ENCODE measurements at regions not wholly inside any gene's neighbourhood (a gene's known extent, or its start where the extent isn't known, plus 50 kb on each side); places are given as distances from the start of the nearest gene placed in this dataset.

- WGBS: 90% methylated on average over 4 of the region's 4 CpGs
- DNase-seq (ENCODE audit: low read depth in 6 of 9, low spot score in 9 of 9): peak in 1 of 9 donors; percentile 6
- H3K27me3 ChIP-seq (ENCODE audit: control insufficient read depth in 2 of 2, insufficient read depth in 1 of 2, low read length in 1 of 2): no peaks in the 10 kb centered on the region
- H3K36me3 ChIP-seq (ENCODE audit: control insufficient read depth in 2 of 2, insufficient read depth in 2 of 2, low read length in 1 of 2): no peaks in the 10 kb centered on the region
- H3K4me3 ChIP-seq (ENCODE audit: low read length in 2 of 2): no peak overlapping the region
- no peaks in the 10 kb centered on the region for H3K4me1 ChIP-seq (ENCODE audit: control insufficient read depth in 2 of 2, insufficient read depth in 2 of 2, low read length in 2 of 2)
- no peaks in the 10 kb centered on the region for H3K9me3 ChIP-seq (ENCODE audit: control insufficient read depth in 2 of 2, insufficient read depth in 1 of 2, low read length in 1 of 2)
- no peak overlapping the region for H3K27ac ChIP-seq (ENCODE audit: low read depth in 1 of 2, low read length in 1 of 2)
Observed at GRCh38 chr7:110253093-110253492, 837.8 kb upstream of the LRRN3 start.

- Histone ChIP-seq H3K4me3 (ENCODE audit: low read length in 2 of 2) (no peak overlapping the region), H3K27me3 (ENCODE audit: control insufficient read depth in 2 of 2, insufficient read depth in 1 of 2, low read length in 1 of 2) (no peaks in the 10 kb centered on the region), H3K9me3 (ENCODE audit: control insufficient read depth in 2 of 2, insufficient read depth in 1 of 2, low read length in 1 of 2) (no peaks in the 10 kb centered on the region), H3K4me1 (ENCODE audit: control insufficient read depth in 2 of 2, insufficient read depth in 2 of 2, low read length in 2 of 2) (no peaks in the 10 kb centered on the region), H3K36me3 (ENCODE audit: control insufficient read depth in 2 of 2, insufficient read depth in 2 of 2, low read length in 1 of 2) (no peaks in the 10 kb centered on the region), H3K27ac (ENCODE audit: low read depth in 1 of 2, low read length in 1 of 2) (no peak overlapping the region)
- DNase-seq (ENCODE audit: low read depth in 6 of 9, low spot score in 9 of 9): no peak
- 95% methylated on average over 3 of the region's 3 CpGs for WGBS
Observed at GRCh38 chr7:110257673-110258072, 833.3 kb upstream of the LRRN3 start.

GRCh38 chr7:110262251-110262650, 828.7 kb upstream of the LRRN3 start:
- WGBS: 91% methylated on average over 2 of the region's 2 CpGs
- DNase-seq (ENCODE audit: low read depth in 6 of 9, low spot score in 9 of 9): no peak
- no peak overlapping the region for H3K4me3 ChIP-seq (ENCODE audit: low read length in 2 of 2)
- no peaks in the 10 kb centered on the region for H3K9me3 ChIP-seq (ENCODE audit: control insufficient read depth in 2 of 2, insufficient read depth in 1 of 2, low read length in 1 of 2)
- H3K27ac ChIP-seq (ENCODE audit: low read depth in 1 of 2, low read length in 1 of 2): no peak overlapping the region
- H3K36me3 ChIP-seq (ENCODE audit: control insufficient read depth in 2 of 2, insufficient read depth in 2 of 2, low read length in 1 of 2): no peaks in the 10 kb centered on the region
- no peaks in the 10 kb centered on the region for H3K4me1 ChIP-seq (ENCODE audit: control insufficient read depth in 2 of 2, insufficient read depth in 2 of 2, low read length in 2 of 2)
- H3K27me3 ChIP-seq (ENCODE audit: control insufficient read depth in 2 of 2, insufficient read depth in 1 of 2, low read length in 1 of 2): no peaks in the 10 kb centered on the region

GRCh38 chr7:110264288-110264687, 826.6 kb upstream of the LRRN3 start:
- 90% methylated on average over 5 of the region's 5 CpGs for WGBS
- DNase-seq (ENCODE audit: low read depth in 6 of 9, low spot score in 9 of 9): no peak

GRCh38 chr7:110281362-110281761, 809.6 kb upstream of the LRRN3 start:
- no peaks in the 10 kb centered on the region for H3K9me3 ChIP-seq (ENCODE audit: control insufficient read depth in 2 of 2, insufficient read depth in 1 of 2, low read length in 1 of 2)
- H3K36me3 ChIP-seq (ENCODE audit: control insufficient read depth in 2 of 2, insufficient read depth in 2 of 2, low read length in 1 of 2): no peaks in the 10 kb centered on the region
- H3K4me1 ChIP-seq (ENCODE audit: control insufficient read depth in 2 of 2, insufficient read depth in 2 of 2, low read length in 2 of 2): no peaks in the 10 kb centered on the region
- DNase-seq (ENCODE audit: low read depth in 6 of 9, low spot score in 9 of 9): no peak
- no peak overlapping the region for H3K27ac ChIP-seq (ENCODE audit: low read depth in 1 of 2, low read length in 1 of 2)
- H3K4me3 ChIP-seq (ENCODE audit: low read length in 2 of 2): no peak overlapping the region
- WGBS: 84% methylated on average over 4 of the region's 4 CpGs
- no peaks in the 10 kb centered on the region for H3K27me3 ChIP-seq (ENCODE audit: control insufficient read depth in 2 of 2, insufficient read depth in 1 of 2, low read length in 1 of 2)

More at GRCh38 chr7:110264288-110264687, 826.6 kb upstream of the LRRN3 start:
- Histone ChIP-seq H3K4me1 (ENCODE audit: control insufficient read depth in 2 of 2, insufficient read depth in 2 of 2, low read length in 2 of 2) (no peaks in the 10 kb centered on the region), H3K27ac (ENCODE audit: low read depth in 1 of 2, low read length in 1 of 2) (no peak overlapping the region), H3K9me3 (ENCODE audit: control insufficient read depth in 2 of 2, insufficient read depth in 1 of 2, low read length in 1 of 2) (no peaks in the 10 kb centered on the region), H3K4me3 (ENCODE audit: low read length in 2 of 2) (no peak overlapping the region), H3K27me3 (ENCODE audit: control insufficient read depth in 2 of 2, insufficient read depth in 1 of 2, low read length in 1 of 2) (no peaks in the 10 kb centered on the region), H3K36me3 (ENCODE audit: control insufficient read depth in 2 of 2, insufficient read depth in 2 of 2, low read length in 1 of 2) (no peaks in the 10 kb centered on the region)

- peak in 1 of 9 donors; percentile 2 for DNase-seq (ENCODE audit: low read depth in 6 of 9, low spot score in 9 of 9)
Observed at GRCh38 chr7:110283056-110283455, 807.9 kb upstream of the LRRN3 start.

GRCh38 chr7:110291430-110291829, 799.5 kb upstream of the LRRN3 start:
- no peaks in the 10 kb centered on the region for H3K36me3 ChIP-seq (ENCODE audit: control insufficient read depth in 2 of 2, insufficient read depth in 2 of 2, low read length in 1 of 2)
- 92% methylated on average over 2 of the region's 2 CpGs for WGBS
- DNase-seq (ENCODE audit: low read depth in 6 of 9, low spot score in 9 of 9): no peak

More at GRCh38 chr7:110283056-110283455, 807.9 kb upstream of the LRRN3 start:
- Histone ChIP-seq H3K27ac (ENCODE audit: low read depth in 1 of 2, low read length in 1 of 2) (no peak overlapping the region), H3K9me3 (ENCODE audit: control insufficient read depth in 2 of 2, insufficient read depth in 1 of 2, low read length in 1 of 2) (no peaks in the 10 kb centered on the region), H3K36me3 (ENCODE audit: control insufficient read depth in 2 of 2, insufficient read depth in 2 of 2, low read length in 1 of 2) (no peaks in the 10 kb centered on the region), H3K4me1 (ENCODE audit: control insufficient read depth in 2 of 2, insufficient read depth in 2 of 2, low read length in 2 of 2) (no peaks in the 10 kb centered on the region), H3K4me3 (ENCODE audit: low read length in 2 of 2) (no peak overlapping the region), H3K27me3 (ENCODE audit: control insufficient read depth in 2 of 2, insufficient read depth in 1 of 2, low read length in 1 of 2) (no peaks in the 10 kb centered on the region)
- 78% methylated on average over 2 of the region's 2 CpGs for WGBS

GRCh38 chr7:110296321-110296720, 794.6 kb upstream of the LRRN3 start:
- H3K9me3 ChIP-seq (ENCODE audit: control insufficient read depth in 2 of 2, insufficient read depth in 1 of 2, low read length in 1 of 2): no peaks in the 10 kb centered on the region
- no peaks in the 10 kb centered on the region for H3K4me1 ChIP-seq (ENCODE audit: control insufficient read depth in 2 of 2, insufficient read depth in 2 of 2, low read length in 2 of 2)
- H3K27ac ChIP-seq (ENCODE audit: low read depth in 1 of 2, low read length in 1 of 2): no peak overlapping the region
- no peaks in the 10 kb centered on the region for H3K36me3 ChIP-seq (ENCODE audit: control insufficient read depth in 2 of 2, insufficient read depth in 2 of 2, low read length in 1 of 2)
- H3K27me3 ChIP-seq (ENCODE audit: control insufficient read depth in 2 of 2, insufficient read depth in 1 of 2, low read length in 1 of 2): no peaks in the 10 kb centered on the region
- 88% methylated on average over 1 of the region's 1 CpG for WGBS
- no peak for DNase-seq (ENCODE audit: low read depth in 6 of 9, low spot score in 9 of 9)
- H3K4me3 ChIP-seq (ENCODE audit: low read length in 2 of 2): no peak overlapping the region

More at GRCh38 chr7:110291430-110291829, 799.5 kb upstream of the LRRN3 start:
- Histone ChIP-seq H3K27me3 (ENCODE audit: control insufficient read depth in 2 of 2, insufficient read depth in 1 of 2, low read length in 1 of 2) (no peaks in the 10 kb centered on the region), H3K9me3 (ENCODE audit: control insufficient read depth in 2 of 2, insufficient read depth in 1 of 2, low read length in 1 of 2) (no peaks in the 10 kb centered on the region), H3K4me3 (ENCODE audit: low read length in 2 of 2) (no peak overlapping the region), H3K27ac (ENCODE audit: low read depth in 1 of 2, low read length in 1 of 2) (no peak overlapping the region), H3K4me1 (ENCODE audit: control insufficient read depth in 2 of 2, insufficient read depth in 2 of 2, low read length in 2 of 2) (no peaks in the 10 kb centered on the region)

GRCh38 chr7:110307776-110308175, 783.2 kb upstream of the LRRN3 start:
- H3K27me3 ChIP-seq (ENCODE audit: control insufficient read depth in 2 of 2, insufficient read depth in 1 of 2, low read length in 1 of 2): no peaks in the 10 kb centered on the region
- H3K4me1 ChIP-seq (ENCODE audit: control insufficient read depth in 2 of 2, insufficient read depth in 2 of 2, low read length in 2 of 2): no peaks in the 10 kb centered on the region
- H3K4me3 ChIP-seq (ENCODE audit: low read length in 2 of 2): no peak overlapping the region
- DNase-seq (ENCODE audit: low read depth in 6 of 9, low spot score in 9 of 9): no peak
- no peaks in the 10 kb centered on the region for H3K36me3 ChIP-seq (ENCODE audit: control insufficient read depth in 2 of 2, insufficient read depth in 2 of 2, low read length in 1 of 2)
- no peak overlapping the region for H3K27ac ChIP-seq (ENCODE audit: low read depth in 1 of 2, low read length in 1 of 2)
- 88% methylated on average over 1 of the region's 1 CpG for WGBS
- H3K9me3 ChIP-seq (ENCODE audit: control insufficient read depth in 2 of 2, insufficient read depth in 1 of 2, low read length in 1 of 2): peaks cover 0 to 3% of the 10 kb centered on the region in 2 donors

- WGBS: 89% methylated on average over 5 of the region's 5 CpGs
- no peaks in the 10 kb centered on the region for H3K4me1 ChIP-seq (ENCODE audit: control insufficient read depth in 2 of 2, insufficient read depth in 2 of 2, low read length in 2 of 2)
- no peaks in the 10 kb centered on the region for H3K36me3 ChIP-seq (ENCODE audit: control insufficient read depth in 2 of 2, insufficient read depth in 2 of 2, low read length in 1 of 2)
- H3K27ac ChIP-seq (ENCODE audit: low read depth in 1 of 2, low read length in 1 of 2): no peak overlapping the region
- H3K4me3 ChIP-seq (ENCODE audit: low read length in 2 of 2): no peak overlapping the region
- no peaks in the 10 kb centered on the region for H3K27me3 ChIP-seq (ENCODE audit: control insufficient read depth in 2 of 2, insufficient read depth in 1 of 2, low read length in 1 of 2)
- H3K9me3 ChIP-seq (ENCODE audit: control insufficient read depth in 2 of 2, insufficient read depth in 1 of 2, low read length in 1 of 2): peaks cover 0 to 3% of the 10 kb centered on the region in 2 donors
- no peak for DNase-seq (ENCODE audit: low read depth in 6 of 9, low spot score in 9 of 9)
Observed at GRCh38 chr7:110308791-110309190, 782.1 kb upstream of the LRRN3 start.
